PFSK-1 (cell line): ENCODE measurements at regions not wholly inside any gene's neighbourhood (a gene's known extent, or its start where the extent isn't known, plus 50 kb on each side); places are given as distances from the start of the nearest gene placed in this dataset.

ENCODE experiments used
- POLR2AphosphoS5 ChIP-seq: IDR thresholded peaks from 2 replicates; pipeline ENCODE4 v1.6.1; 2012; ENCODE audit warnings: low read depth, mild to moderate bottlenecking, control low read depth, low read length, moderate library complexity
- TF ChIP-seq, protein P1 (sequence below), 2 experiments: IDR thresholded peaks; 2 replicates each; pipeline versions ENCODE4 v1.6.1 to v1.8.0; 2011 to 2012; ENCODE audit warnings: low read depth in 2 of 2, low read length in 2 of 2, control low read depth in 1 of 2, inconsistent platforms in 1 of 2, mild to moderate bottlenecking in 1 of 2, moderate library complexity in 1 of 2; ENCODE audit not compliant: insufficient read depth in 1 of 2

- TF ChIP-seq, protein P1, sequence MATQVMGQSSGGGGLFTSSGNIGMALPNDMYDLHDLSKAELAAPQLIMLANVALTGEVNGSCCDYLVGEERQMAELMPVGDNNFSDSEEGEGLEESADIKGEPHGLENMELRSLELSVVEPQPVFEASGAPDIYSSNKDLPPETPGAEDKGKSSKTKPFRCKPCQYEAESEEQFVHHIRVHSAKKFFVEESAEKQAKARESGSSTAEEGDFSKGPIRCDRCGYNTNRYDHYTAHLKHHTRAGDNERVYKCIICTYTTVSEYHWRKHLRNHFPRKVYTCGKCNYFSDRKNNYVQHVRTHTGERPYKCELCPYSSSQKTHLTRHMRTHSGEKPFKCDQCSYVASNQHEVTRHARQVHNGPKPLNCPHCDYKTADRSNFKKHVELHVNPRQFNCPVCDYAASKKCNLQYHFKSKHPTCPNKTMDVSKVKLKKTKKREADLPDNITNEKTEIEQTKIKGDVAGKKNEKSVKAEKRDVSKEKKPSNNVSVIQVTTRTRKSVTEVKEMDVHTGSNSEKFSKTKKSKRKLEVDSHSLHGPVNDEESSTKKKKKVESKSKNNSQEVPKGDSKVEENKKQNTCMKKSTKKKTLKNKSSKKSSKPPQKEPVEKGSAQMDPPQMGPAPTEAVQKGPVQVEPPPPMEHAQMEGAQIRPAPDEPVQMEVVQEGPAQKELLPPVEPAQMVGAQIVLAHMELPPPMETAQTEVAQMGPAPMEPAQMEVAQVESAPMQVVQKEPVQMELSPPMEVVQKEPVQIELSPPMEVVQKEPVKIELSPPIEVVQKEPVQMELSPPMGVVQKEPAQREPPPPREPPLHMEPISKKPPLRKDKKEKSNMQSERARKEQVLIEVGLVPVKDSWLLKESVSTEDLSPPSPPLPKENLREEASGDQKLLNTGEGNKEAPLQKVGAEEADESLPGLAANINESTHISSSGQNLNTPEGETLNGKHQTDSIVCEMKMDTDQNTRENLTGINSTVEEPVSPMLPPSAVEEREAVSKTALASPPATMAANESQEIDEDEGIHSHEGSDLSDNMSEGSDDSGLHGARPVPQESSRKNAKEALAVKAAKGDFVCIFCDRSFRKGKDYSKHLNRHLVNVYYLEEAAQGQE (IDR thresholded peaks at IDR 0.05; ENCODE audit: insufficient read depth in 1 of 2, low read depth in 2 of 2, low read length in 2 of 2) = no peak
- no peak for TF ChIP-seq POLR2AphosphoS5
Observed at GRCh38 chr7:130923365-130923764, 189.4 kb upstream of the KLF14 start.
